HG02852 (cell line): ENCODE measurements at regions not wholly inside any gene's neighbourhood (a gene's known extent, or its start where the extent isn't known, plus 50 kb on each side); places are given as distances from the start of the nearest gene placed in this dataset.
"Not testable (repeated sequence)": the region's sequence is repeated elsewhere in the genome, so short reads cannot be mapped to it uniquely, and the experiment has no call there.

Experiments
- ATAC-seq: cut with Tn5 transposase; IDR thresholded peaks from one replicate; pipeline ENCODE4 v1.9.1; 2021; ENCODE audit warnings: mild to moderate bottlenecking, moderate library complexity; ENCODE audit not compliant: unreplicated experiment

DNA sequence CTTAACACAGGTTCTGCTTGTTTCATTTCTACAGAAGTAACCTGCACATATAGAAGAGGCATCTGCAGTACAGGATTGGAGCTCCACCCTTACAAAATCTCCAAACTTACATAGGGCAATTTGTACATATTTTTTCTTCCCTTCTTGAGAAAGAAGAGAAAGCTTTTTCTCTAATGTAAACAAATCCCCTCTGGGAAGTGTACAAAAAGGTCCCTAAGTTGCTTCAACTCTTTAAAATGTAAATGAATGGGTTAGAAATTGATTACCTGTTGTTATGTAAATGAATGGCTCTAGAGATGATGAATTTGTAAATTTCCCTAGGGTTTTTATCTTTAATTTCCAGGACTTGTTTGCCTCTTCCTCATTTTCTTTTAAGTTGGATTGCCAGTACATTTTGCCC is 1183.7 kb downstream of the MRPL39 start:
- no peak for ATAC-seq

DNA sequence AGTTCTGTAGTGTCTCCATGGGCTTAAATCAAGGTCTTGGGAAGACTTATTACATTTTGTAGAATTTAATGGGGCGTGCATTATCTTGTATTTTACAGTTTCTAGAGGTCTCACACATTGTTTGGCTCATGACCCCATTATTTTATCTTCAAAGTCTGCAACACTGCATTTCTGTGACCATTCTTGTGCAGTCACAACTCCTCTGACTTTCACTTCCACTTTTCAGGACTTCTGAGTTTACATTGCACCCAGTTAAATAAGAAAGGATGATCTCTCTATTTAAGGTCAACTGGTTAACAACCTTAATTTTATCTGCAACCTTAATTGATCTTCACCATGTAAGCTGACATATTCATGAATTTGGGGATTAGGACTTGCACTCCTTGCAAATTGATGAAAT is 1186.6 kb downstream of the MRPL39 start:
- peak; percentile 84 for ATAC-seq

GRCh38 chr21:24419641-24420040 is 1187.6 kb downstream of the MRPL39 start:
- not testable (repeated sequence) for ATAC-seq

DNA sequence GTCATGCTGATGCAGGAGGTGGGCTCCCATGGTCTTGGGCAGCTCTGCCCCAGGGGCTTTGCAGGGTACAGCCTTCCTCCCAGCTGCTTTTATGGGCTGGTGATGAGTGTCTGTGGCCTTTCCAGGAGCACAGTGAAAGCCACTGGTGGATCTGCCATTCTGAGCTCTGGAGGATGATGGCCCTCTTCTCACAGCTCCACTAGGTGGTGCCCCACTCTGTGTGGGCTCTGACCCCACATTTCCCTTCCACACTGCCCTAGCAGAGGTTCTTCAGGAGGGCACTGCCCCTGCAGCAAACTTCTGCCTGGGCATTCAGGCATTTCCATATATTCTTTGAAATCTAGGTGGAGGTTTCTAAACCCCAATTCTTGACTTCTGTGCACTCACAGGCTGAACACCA is 1188.6 kb downstream of the MRPL39 start:
- ATAC-seq: no peak

GRCh38 chr21:24411429-24411828 is 1195.9 kb downstream of the MRPL39 start:
- no peak for ATAC-seq

DNA sequence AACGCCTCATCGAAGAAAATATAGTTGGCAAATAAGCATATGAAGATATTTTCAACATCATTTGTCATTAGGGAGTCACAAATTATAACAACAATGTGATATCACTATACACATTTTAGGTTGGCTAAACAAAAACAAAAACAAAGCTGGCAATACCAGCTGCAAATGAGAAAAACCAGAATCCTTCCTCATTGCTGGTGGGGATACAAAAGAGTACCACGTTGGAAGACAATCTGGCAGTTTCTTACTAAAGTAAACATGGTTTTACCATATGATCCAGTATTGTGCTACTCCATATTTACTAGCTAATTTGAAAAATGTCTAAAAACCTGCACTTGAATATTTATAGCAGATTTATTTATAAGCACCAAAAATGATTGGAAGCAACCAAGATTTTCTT is 1204.1 kb downstream of the MRPL39 start:
- ATAC-seq: no peak

- ATAC-seq: no peak
Measured at GRCh38 chr21:24395320-24395923, 1211.9 kb downstream of the MRPL39 start.

DNA sequence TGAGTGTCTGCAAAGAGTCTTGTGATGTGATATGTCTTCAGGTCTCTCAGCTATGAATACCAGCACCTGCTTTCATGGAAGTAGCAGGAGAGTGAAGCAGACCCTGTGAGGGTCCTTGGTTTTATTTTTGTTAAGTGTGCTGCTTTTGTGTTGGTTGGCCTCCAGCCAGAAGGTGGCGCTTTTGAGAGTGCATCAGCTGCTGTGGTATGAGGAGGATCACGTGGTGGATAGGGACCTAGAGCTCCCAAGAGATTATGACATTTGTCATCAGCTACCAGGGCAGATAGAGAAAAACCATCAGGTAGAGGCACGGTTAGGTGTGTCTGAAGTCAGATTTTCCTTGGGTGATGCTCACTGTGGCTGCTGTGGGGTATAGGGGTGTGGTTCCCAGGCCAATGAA is 1232.1 kb downstream of the MRPL39 start:
- ATAC-seq: peak; percentile 66

DNA sequence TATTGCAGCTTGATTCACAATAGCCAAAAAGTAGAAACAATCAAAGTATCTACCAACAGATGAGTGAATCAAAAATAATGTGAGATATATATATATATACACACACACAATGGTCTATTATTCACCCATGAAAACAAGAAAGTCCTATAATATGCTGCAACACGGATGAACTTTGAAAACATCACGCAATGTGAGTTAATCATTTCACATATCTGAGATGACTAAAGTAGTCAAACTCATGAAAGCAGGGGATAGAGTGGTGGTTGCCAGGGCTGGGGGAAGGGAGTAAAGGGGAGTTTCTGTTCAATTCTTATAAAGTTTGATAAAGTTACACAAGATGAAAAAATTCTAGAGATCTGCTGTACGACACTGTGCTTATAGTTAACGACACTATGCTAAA is 1234.8 kb downstream of the MRPL39 start:
- no peak for ATAC-seq

DNA sequence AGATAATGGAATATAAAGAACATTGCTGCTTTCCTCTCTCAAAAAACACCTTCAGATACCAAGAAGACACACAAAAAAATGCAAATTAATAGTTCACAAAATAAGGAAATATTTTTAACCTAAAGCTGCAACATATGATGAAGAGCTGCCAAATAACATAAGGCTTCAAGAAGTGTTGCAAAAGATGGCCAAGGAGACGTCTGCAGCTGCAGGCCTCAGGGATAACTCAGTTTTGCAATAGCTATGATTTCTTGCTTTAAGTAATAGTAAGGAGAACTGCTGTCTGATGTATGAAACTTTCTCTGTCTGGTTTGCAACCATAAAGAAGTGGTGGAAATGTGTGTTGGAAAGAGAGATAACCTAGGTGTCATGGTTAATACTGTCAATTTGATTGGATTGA is 1237.5 kb downstream of the MRPL39 start:
- ATAC-seq: no peak

GRCh38 chr21:24369278-24369677 is 1238.0 kb downstream of the MRPL39 start:
- no peak for ATAC-seq

DNA sequence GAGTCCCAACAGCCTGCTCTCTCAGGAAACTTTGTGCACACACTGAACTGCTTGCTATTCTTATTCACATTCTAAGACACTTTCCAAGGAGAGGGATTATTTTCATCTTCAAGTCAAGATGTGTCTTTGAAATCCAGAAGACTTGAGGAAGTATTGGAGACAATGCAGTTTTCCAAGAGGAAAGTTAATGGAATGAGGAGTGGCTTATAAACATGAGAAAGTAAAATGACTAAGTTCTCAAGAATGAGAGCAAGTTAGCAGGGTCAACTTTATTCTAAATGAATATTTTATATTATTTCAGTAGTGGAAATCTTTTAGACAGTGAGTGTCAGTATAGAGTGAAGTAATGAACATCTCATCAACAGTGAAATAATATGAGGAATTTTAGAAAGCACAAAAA is 1239.3 kb downstream of the MRPL39 start:
- no peak for ATAC-seq

DNA sequence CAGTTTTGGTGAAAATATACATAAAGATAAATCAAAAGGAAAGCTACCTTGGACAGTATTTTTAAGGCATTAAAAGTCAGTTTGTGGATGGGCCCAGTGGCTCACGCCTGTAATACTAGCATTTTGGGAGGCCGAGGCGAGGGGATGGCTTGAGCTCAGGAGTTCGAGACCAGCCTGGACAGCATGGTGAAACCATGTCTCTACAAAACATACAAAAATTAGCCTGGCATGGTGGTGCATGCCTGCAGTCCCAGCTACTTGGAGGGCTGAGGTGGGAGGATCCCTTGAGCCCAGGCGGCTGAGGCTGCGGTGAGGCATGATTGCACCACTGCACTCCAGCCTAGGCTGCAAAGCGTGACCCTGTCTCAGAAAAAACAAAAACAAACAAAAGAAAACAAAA is 1253.8 kb downstream of the MRPL39 start:
- no peak for ATAC-seq

DNA sequence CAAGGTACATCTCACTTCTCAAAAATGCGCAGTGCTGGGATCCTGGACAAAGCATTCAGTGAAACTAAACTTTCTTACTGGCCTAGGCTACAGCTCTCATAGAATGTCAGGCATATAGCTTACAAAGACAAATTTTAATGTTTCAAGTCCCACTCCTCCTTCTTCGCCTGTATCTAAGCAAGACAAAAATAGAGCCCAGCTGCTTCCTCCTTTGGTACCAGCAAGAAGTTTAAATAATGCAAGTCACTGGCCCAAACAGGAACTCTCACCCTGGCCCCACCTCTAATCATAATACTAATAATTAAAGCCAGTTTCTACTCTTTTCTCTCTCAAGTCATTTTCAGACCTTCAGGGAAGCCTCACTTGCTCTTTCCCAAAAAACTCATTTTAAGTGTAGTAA is 1267.9 kb downstream of the MRPL39 start:
- ATAC-seq: no peak

- no peak for ATAC-seq
Measured at GRCh38 chr21:24336491-24336890, 1270.8 kb downstream of the MRPL39 start.

DNA sequence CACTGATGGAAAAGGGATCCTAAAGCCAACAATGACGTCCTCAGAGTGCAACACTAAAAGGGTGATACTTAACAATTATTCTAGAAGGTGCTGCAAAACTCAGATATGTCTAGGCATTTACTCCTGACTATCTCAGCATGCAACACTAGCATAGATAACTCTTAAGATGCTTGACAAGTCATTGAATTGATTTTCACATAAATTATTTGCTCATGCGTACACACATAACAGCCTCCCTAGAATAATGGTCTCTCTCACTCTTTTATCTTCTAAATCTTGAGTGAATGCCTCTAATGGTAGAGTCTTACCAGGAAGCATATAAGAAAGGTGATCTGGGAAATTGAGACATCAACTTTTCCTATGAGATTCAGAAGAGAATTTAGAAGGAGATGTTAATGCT is 1283.7 kb downstream of the MRPL39 start:
- no peak for ATAC-seq

- no peak for ATAC-seq
Measured at GRCh38 chr21:24316277-24316922, 1290.9 kb downstream of the MRPL39 start.

GRCh38 chr21:24310788-24311187 is 1296.5 kb downstream of the MRPL39 start:
- no peak for ATAC-seq

DNA sequence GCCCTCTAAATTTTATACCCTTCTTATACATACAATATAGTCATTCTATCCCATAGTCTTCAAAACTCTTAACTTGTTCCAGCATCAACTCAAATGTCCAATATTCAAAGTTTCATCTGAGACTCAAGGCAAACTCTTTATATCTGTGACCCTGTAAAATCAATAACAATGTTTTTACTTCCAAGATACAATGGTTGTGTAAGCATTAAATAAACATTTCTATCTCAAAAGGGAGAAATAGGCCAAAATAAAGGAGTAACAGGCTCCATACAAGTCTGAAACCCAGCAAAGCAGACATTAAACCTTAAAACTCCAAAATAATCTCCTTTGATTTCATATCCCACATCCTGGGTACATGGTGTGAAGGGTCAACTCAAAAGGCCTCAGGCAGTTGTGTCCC is 1299.1 kb downstream of the MRPL39 start:
- no peak for ATAC-seq

DNA sequence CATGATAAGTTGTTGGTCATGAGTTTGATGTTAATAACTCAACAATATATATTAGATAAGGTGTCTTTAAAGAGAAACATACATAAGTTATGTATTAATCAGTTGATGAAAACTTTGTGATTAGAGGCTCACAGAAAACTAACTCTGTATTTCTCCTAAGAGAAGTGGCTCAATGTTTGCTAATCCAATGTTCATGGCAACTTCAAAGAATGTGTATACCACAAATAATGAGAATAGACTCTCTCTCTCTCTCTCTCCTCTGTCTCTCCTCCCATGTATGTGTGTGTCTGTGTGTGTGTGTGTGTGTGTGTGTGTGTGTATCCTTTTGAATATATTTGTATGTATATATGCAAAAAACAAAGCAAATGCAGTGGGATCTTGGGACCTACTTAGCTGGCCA is 1304.9 kb downstream of the MRPL39 start:
- no peak for ATAC-seq

DNA sequence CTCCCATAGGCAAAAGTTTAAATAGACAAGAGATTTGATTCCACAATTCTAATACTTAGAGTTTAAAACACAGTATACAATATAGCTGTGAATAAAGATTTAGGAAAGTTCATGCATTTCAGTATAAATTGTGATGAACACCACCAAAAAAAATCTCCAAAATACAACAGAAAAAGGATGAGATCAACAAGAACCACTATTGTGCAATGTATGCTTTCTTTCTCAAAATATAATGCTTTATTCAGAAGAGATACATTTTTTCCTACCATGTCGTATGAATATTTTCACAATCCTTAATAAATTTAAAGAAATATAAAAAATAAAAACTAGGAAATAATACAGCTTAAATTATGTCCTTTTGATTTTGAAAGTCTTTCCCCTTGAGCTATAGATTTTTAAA is 1309.2 kb downstream of the MRPL39 start:
- no peak for ATAC-seq

DNA sequence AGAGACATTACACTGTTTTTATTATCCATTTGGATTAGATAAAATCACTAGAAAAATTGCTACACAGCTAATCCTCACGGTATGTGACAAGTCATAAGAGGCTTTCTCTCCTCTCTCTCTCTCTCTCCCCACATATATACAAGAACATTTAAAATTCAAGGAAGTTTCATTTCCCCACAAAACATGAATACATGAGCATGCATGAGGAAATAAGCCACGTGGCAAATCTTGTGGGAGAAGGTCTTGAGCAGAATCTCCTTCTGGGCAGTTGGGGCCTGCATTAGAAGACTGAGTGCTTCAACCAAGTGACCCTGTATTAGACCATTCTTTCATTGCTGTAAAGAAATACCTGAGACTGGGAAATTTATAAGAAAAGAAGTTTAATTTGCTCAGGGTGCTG is 1313.1 kb downstream of the MRPL39 start:
- no peak for ATAC-seq
